CD14-positive monocyte (primary cell): ENCODE measurements at regions not wholly inside any gene's neighbourhood (a gene's known extent, or its start where the extent isn't known, plus 50 kb on each side); places are given as distances from the start of the nearest gene placed in this dataset.

ENCODE experiments used
- DNase-seq, 3 donors: peaks; one replicate each; pipeline ENCODE4 v3.0.0-alpha.2; 2011 to 2022
- H2AFZ ChIP-seq: 2 replicates; pipeline ENCODE4 v1.6.0; 2012; ENCODE audit warnings: mild to moderate bottlenecking, low read depth, low read length, inconsistent platforms; ENCODE audit not compliant: insufficient read depth, poor library complexity, severe bottlenecking
- H3K27ac ChIP-seq, 2 donors: 1 replicate in 1 of 2; 2 replicates in 1 of 2; pipeline ENCODE4 v1.5.1; 2012 to 2013; ENCODE audit warnings: low read length in 2 of 2, control low read depth in 1 of 2, inconsistent platforms in 1 of 2, low read depth in 1 of 2, mild to moderate bottlenecking in 1 of 2
- H3K27me3 ChIP-seq, 2 donors: one replicate each; pipeline versions ENCODE4 v1.6.0 to v1.6.1; 2011 to 2013; ENCODE audit warnings: low read length in 2 of 2; ENCODE audit not compliant: control insufficient read depth in 2 of 2, insufficient read depth in 2 of 2
- H3K36me3 ChIP-seq, 2 donors: replicated peaks in 1 of 2; 1 replicate in 1 of 2; 2 replicates in 1 of 2; pipeline versions ENCODE4 v1.5.1 to v1.6.1; 2012 to 2013; ENCODE audit warnings: low read length in 2 of 2, control low read depth in 1 of 2, inconsistent platforms in 1 of 2, mild to moderate bottlenecking in 1 of 2; ENCODE audit not compliant: insufficient read depth in 2 of 2, control insufficient read depth in 1 of 2
- H3K4me1 ChIP-seq, 2 donors: 1 replicate in 1 of 2; 2 replicates in 1 of 2; pipeline versions ENCODE4 v1.5.1 to v1.6.1; 2012 to 2013; ENCODE audit warnings: low read length in 2 of 2, control low read depth in 1 of 2, inconsistent platforms in 1 of 2, mild to moderate bottlenecking in 1 of 2, moderate library complexity in 1 of 2; ENCODE audit not compliant: insufficient read depth in 2 of 2, control insufficient read depth in 1 of 2
- H3K4me2 ChIP-seq: replicated peaks from 2 replicates; pipeline ENCODE3; 2012; ENCODE audit warnings: low read length, moderate library complexity, mild to moderate bottlenecking; ENCODE audit not compliant: poor library complexity, severe bottlenecking; ENCODE audit errors: extremely low read depth
- H3K4me3 ChIP-seq, 3 experiments: fragments of 200-600 bp in 1 of 3; sonication (generic) in 1 of 3; replicated peaks in 1 of 3; 1 replicate in 2 of 3; 2 replicates in 1 of 3; pipeline ENCODE4 v1.5.1; 2011 to 2013; ENCODE audit warnings: low read length in 3 of 3, mild to moderate bottlenecking in 3 of 3, control low read depth in 2 of 3, low read depth in 2 of 3, inconsistent platforms in 1 of 3, moderate library complexity in 1 of 3
- H3K79me2 ChIP-seq: 2 replicates; pipeline ENCODE4 v1.6.0; 2012; ENCODE audit warnings: mild to moderate bottlenecking, control low read depth, inconsistent platforms, low read length, moderate library complexity; ENCODE audit not compliant: insufficient read depth
- H3K9ac ChIP-seq: 2 replicates; pipeline ENCODE4 v1.6.0; 2017; ENCODE audit warnings: low read length, mild to moderate bottlenecking; ENCODE audit not compliant: insufficient read depth, poor library complexity, severe bottlenecking
- H3K9me3 ChIP-seq, 2 donors: replicated peaks in 1 of 2; 1 replicate in 1 of 2; 2 replicates in 1 of 2; pipeline versions ENCODE4 v1.5.1 to v1.6.1; 2012 to 2013; ENCODE audit warnings: low read length in 2 of 2, control low read depth in 1 of 2; ENCODE audit not compliant: control insufficient read depth in 1 of 2, insufficient read depth in 1 of 2
- H4K20me1 ChIP-seq: 2 replicates; pipeline ENCODE4 v1.6.0; 2012; ENCODE audit warnings: mild to moderate bottlenecking, low read length, control low read depth, moderate library complexity; ENCODE audit not compliant: insufficient read depth
- H3K27ac Mint-ChIP-seq, 7 donors: one replicate each; pipeline ENCODE4 v1.8.0; 2020; ENCODE audit warnings: mild to moderate bottlenecking in 7 of 7, mixed read lengths in 7 of 7, moderate library complexity in 6 of 7, inconsistent platforms in 2 of 7
- H3K27me3 Mint-ChIP-seq, 3 donors: one replicate each; pipeline ENCODE4 v1.8.0; 2021 to 2022; ENCODE audit warnings: low read depth in 3 of 3, mild to moderate bottlenecking in 3 of 3, mixed read lengths in 3 of 3, moderate library complexity in 3 of 3, inconsistent platforms in 1 of 3
- H3K36me3 Mint-ChIP-seq, 2 donors: one replicate each; pipeline ENCODE4 v1.8.0; 2020; ENCODE audit warnings: mixed read lengths in 2 of 2, inconsistent platforms in 1 of 2, mild to moderate bottlenecking in 1 of 2
- H3K4me1 Mint-ChIP-seq: one replicate; pipeline ENCODE4 v1.8.0; 2020; ENCODE audit warnings: mild to moderate bottlenecking, mixed read lengths
- H3K4me3 Mint-ChIP-seq, 2 donors: one replicate each; pipeline ENCODE4 v1.8.0; 2020; ENCODE audit warnings: mild to moderate bottlenecking in 2 of 2, mixed read lengths in 2 of 2, moderate library complexity in 1 of 2
- H3K9me3 Mint-ChIP-seq, 7 donors: one replicate each; pipeline ENCODE4 v1.8.0; 2020 to 2022; ENCODE audit warnings: mixed read lengths in 7 of 7, mild to moderate bottlenecking in 6 of 7, moderate library complexity in 6 of 7, inconsistent platforms in 2 of 7
- WGBS: methylation state at CpG from one replicate; pipeline ENCODE4 v1.1.5; 2013; ENCODE audit warnings: missing lambda C conversion rate; ENCODE audit not compliant: insufficient coverage; 5-methylcytosine and 5-hydroxymethylcytosine counted together
- intact Hi-C, 2 donors: fragments of 100-400 bp; cut with micrococcal nuclease; formaldehyde crosslinking; loops; one replicate each; pipeline versions ENCODE4 v1.15.0 to v1.15.1; 2023
- TF ChIP-seq, protein P1 (sequence below): fragments of 200-600 bp; IDR thresholded peaks from one replicate; pipeline ENCODE4 v1.8.0; 2022; ENCODE audit warnings: antibody characterized with exemption, mild to moderate bottlenecking

DNA sequence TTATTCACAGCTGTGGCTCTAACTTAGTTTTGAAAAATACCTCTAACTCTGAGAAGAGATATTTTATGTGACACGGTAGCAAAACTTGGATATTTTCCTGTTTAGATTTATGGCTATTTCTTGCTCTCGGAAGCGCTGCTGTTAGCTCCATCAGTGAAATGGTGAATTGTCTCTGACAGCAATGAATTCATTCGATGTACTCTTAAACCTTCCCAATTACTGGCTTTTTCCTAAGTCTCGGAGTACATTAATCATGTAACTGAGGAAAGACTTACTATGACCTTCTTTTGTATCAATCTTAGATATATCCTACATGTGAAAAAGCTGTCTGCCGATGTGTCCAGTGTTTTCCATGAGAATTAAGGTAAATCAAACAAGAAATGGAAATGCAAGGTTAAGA, 613.0 kb downstream of the KIF4B start:
- Histone ChIP-seq H2AFZ (no peak overlapping the region), H3K27me3 (no peaks in the 10 kb centered on the region), H3K79me2 (no peaks in the 10 kb centered on the region), H3K36me3 (no peaks in the 10 kb centered on the region), H3K27ac (no peak overlapping the region), H3K4me1 (no peaks in the 10 kb centered on the region), H3K4me3 (no peak overlapping the region), H3K9me3 (no peaks in the 10 kb centered on the region), H3K4me2 (no peak overlapping the region), H4K20me1 (no peaks in the 10 kb centered on the region), H3K9ac (no peak overlapping the region)
- H3K27ac Mint-ChIP-seq = no peak overlapping the region
- TF ChIP-seq, protein P1, sequence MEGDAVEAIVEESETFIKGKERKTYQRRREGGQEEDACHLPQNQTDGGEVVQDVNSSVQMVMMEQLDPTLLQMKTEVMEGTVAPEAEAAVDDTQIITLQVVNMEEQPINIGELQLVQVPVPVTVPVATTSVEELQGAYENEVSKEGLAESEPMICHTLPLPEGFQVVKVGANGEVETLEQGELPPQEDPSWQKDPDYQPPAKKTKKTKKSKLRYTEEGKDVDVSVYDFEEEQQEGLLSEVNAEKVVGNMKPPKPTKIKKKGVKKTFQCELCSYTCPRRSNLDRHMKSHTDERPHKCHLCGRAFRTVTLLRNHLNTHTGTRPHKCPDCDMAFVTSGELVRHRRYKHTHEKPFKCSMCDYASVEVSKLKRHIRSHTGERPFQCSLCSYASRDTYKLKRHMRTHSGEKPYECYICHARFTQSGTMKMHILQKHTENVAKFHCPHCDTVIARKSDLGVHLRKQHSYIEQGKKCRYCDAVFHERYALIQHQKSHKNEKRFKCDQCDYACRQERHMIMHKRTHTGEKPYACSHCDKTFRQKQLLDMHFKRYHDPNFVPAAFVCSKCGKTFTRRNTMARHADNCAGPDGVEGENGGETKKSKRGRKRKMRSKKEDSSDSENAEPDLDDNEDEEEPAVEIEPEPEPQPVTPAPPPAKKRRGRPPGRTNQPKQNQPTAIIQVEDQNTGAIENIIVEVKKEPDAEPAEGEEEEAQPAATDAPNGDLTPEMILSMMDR = no peak
- H3K4me3 Mint-ChIP-seq = no peak overlapping the region
- peaks cover 0 to 4% (median 0%) of the 10 kb centered on the region in 7 donors for H3K9me3 Mint-ChIP-seq
- WGBS = 89% methylated on average over 4 of the region's 6 CpGs
- intact Hi-C loops = no loop called here
- DNase-seq = no peak
- H3K36me3 Mint-ChIP-seq = no peaks in the 10 kb centered on the region
- no peaks in the 10 kb centered on the region for H3K4me1 Mint-ChIP-seq
- peaks cover 0 to 9% (median 2%) of the 10 kb centered on the region in 3 donors for H3K27me3 Mint-ChIP-seq

DNA sequence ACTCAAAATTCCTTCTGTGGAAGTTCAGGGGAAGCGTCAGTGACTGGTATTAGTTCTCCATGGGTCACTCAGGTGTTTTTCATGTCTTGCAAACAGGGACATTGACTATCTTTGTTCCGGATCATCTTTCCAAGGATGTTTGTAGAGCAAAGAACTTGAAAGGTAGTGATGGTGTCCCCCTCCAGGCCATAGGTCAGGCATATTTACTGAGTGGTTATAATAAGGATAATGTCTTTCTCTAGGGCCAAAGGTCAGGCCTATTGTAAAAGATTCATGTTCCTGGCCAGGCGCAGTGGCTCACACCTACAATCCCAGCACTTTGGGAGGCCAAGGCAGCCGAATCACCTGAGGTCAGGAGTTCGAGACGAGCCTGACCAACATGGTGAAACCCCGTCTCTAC, 614.8 kb downstream of the KIF4B start:
- Histone ChIP-seq H3K4me1 (no peaks in the 10 kb centered on the region), H3K27ac (no peak overlapping the region), H4K20me1 (no peaks in the 10 kb centered on the region), H3K9me3 (peaks cover 4 to 11% of the 10 kb centered on the region in 2 donors), H2AFZ (no peak overlapping the region), H3K79me2 (no peaks in the 10 kb centered on the region), H3K4me3 (no peak overlapping the region), H3K4me2 (no peak overlapping the region), H3K9ac (no peak overlapping the region), H3K27me3 (no peaks in the 10 kb centered on the region), H3K36me3 (no peaks in the 10 kb centered on the region)
- intact Hi-C loops = no loop called here
- WGBS = 92% methylated on average over 5 of the region's 7 CpGs
- TF ChIP-seq, protein P1 = no peak
- Mint-ChIP-seq H3K9me3 (peaks cover 0 to 9% (median 3%) of the 10 kb centered on the region in 7 donors), H3K36me3 (no peaks in the 10 kb centered on the region), H3K4me1 (no peaks in the 10 kb centered on the region), H3K4me3 (no peak overlapping the region), H3K27ac (no peak overlapping the region), H3K27me3 (peaks cover 0 to 2% (median 2%) of the 10 kb centered on the region in 3 donors)
- DNase-seq = no peak
